CD14-positive monocyte (primary cell): ENCODE measurements at regions not wholly inside any gene's neighbourhood (a gene's known extent, or its start where the extent isn't known, plus 50 kb on each side); places are given as distances from the start of the nearest gene placed in this dataset.

ENCODE experiments used
- DNase-seq, 3 donors: peaks; one replicate each; pipeline ENCODE4 v3.0.0-alpha.2; 2011 to 2022
- H2AFZ ChIP-seq: 2 replicates; pipeline ENCODE4 v1.6.0; 2012; ENCODE audit warnings: mild to moderate bottlenecking, low read depth, low read length, inconsistent platforms; ENCODE audit not compliant: insufficient read depth, poor library complexity, severe bottlenecking
- H3K27ac ChIP-seq, 2 donors: 1 replicate in 1 of 2; 2 replicates in 1 of 2; pipeline ENCODE4 v1.5.1; 2012 to 2013; ENCODE audit warnings: low read length in 2 of 2, control low read depth in 1 of 2, inconsistent platforms in 1 of 2, low read depth in 1 of 2, mild to moderate bottlenecking in 1 of 2
- H3K27me3 ChIP-seq, 2 donors: one replicate each; pipeline versions ENCODE4 v1.6.0 to v1.6.1; 2011 to 2013; ENCODE audit warnings: low read length in 2 of 2; ENCODE audit not compliant: control insufficient read depth in 2 of 2, insufficient read depth in 2 of 2
- H3K36me3 ChIP-seq, 2 donors: replicated peaks in 1 of 2; 1 replicate in 1 of 2; 2 replicates in 1 of 2; pipeline versions ENCODE4 v1.5.1 to v1.6.1; 2012 to 2013; ENCODE audit warnings: low read length in 2 of 2, control low read depth in 1 of 2, inconsistent platforms in 1 of 2, mild to moderate bottlenecking in 1 of 2; ENCODE audit not compliant: insufficient read depth in 2 of 2, control insufficient read depth in 1 of 2
- H3K4me1 ChIP-seq, 2 donors: 1 replicate in 1 of 2; 2 replicates in 1 of 2; pipeline versions ENCODE4 v1.5.1 to v1.6.1; 2012 to 2013; ENCODE audit warnings: low read length in 2 of 2, control low read depth in 1 of 2, inconsistent platforms in 1 of 2, mild to moderate bottlenecking in 1 of 2, moderate library complexity in 1 of 2; ENCODE audit not compliant: insufficient read depth in 2 of 2, control insufficient read depth in 1 of 2
- H3K4me2 ChIP-seq: replicated peaks from 2 replicates; pipeline ENCODE3; 2012; ENCODE audit warnings: low read length, moderate library complexity, mild to moderate bottlenecking; ENCODE audit not compliant: poor library complexity, severe bottlenecking; ENCODE audit errors: extremely low read depth
- H3K4me3 ChIP-seq, 3 experiments: fragments of 200-600 bp in 1 of 3; sonication (generic) in 1 of 3; replicated peaks in 1 of 3; 1 replicate in 2 of 3; 2 replicates in 1 of 3; pipeline ENCODE4 v1.5.1; 2011 to 2013; ENCODE audit warnings: low read length in 3 of 3, mild to moderate bottlenecking in 3 of 3, control low read depth in 2 of 3, low read depth in 2 of 3, inconsistent platforms in 1 of 3, moderate library complexity in 1 of 3
- H3K79me2 ChIP-seq: 2 replicates; pipeline ENCODE4 v1.6.0; 2012; ENCODE audit warnings: mild to moderate bottlenecking, control low read depth, inconsistent platforms, low read length, moderate library complexity; ENCODE audit not compliant: insufficient read depth
- H3K9ac ChIP-seq: 2 replicates; pipeline ENCODE4 v1.6.0; 2017; ENCODE audit warnings: low read length, mild to moderate bottlenecking; ENCODE audit not compliant: insufficient read depth, poor library complexity, severe bottlenecking
- H3K9me3 ChIP-seq, 2 donors: replicated peaks in 1 of 2; 1 replicate in 1 of 2; 2 replicates in 1 of 2; pipeline versions ENCODE4 v1.5.1 to v1.6.1; 2012 to 2013; ENCODE audit warnings: low read length in 2 of 2, control low read depth in 1 of 2; ENCODE audit not compliant: control insufficient read depth in 1 of 2, insufficient read depth in 1 of 2
- H4K20me1 ChIP-seq: 2 replicates; pipeline ENCODE4 v1.6.0; 2012; ENCODE audit warnings: mild to moderate bottlenecking, low read length, control low read depth, moderate library complexity; ENCODE audit not compliant: insufficient read depth
- H3K27ac Mint-ChIP-seq, 7 donors: one replicate each; pipeline ENCODE4 v1.8.0; 2020; ENCODE audit warnings: mild to moderate bottlenecking in 7 of 7, mixed read lengths in 7 of 7, moderate library complexity in 6 of 7, inconsistent platforms in 2 of 7
- H3K27me3 Mint-ChIP-seq, 3 donors: one replicate each; pipeline ENCODE4 v1.8.0; 2021 to 2022; ENCODE audit warnings: low read depth in 3 of 3, mild to moderate bottlenecking in 3 of 3, mixed read lengths in 3 of 3, moderate library complexity in 3 of 3, inconsistent platforms in 1 of 3
- H3K36me3 Mint-ChIP-seq, 2 donors: one replicate each; pipeline ENCODE4 v1.8.0; 2020; ENCODE audit warnings: mixed read lengths in 2 of 2, inconsistent platforms in 1 of 2, mild to moderate bottlenecking in 1 of 2
- H3K4me1 Mint-ChIP-seq: one replicate; pipeline ENCODE4 v1.8.0; 2020; ENCODE audit warnings: mild to moderate bottlenecking, mixed read lengths
- H3K4me3 Mint-ChIP-seq, 2 donors: one replicate each; pipeline ENCODE4 v1.8.0; 2020; ENCODE audit warnings: mild to moderate bottlenecking in 2 of 2, mixed read lengths in 2 of 2, moderate library complexity in 1 of 2
- H3K9me3 Mint-ChIP-seq, 7 donors: one replicate each; pipeline ENCODE4 v1.8.0; 2020 to 2022; ENCODE audit warnings: mixed read lengths in 7 of 7, mild to moderate bottlenecking in 6 of 7, moderate library complexity in 6 of 7, inconsistent platforms in 2 of 7
- WGBS: methylation state at CpG from one replicate; pipeline ENCODE4 v1.1.5; 2013; ENCODE audit warnings: missing lambda C conversion rate; ENCODE audit not compliant: insufficient coverage; 5-methylcytosine and 5-hydroxymethylcytosine counted together
- intact Hi-C, 2 donors: fragments of 100-400 bp; cut with micrococcal nuclease; formaldehyde crosslinking; loops; one replicate each; pipeline versions ENCODE4 v1.15.0 to v1.15.1; 2023
- TF ChIP-seq, protein P1 (sequence below): fragments of 200-600 bp; IDR thresholded peaks from one replicate; pipeline ENCODE4 v1.8.0; 2022; ENCODE audit warnings: antibody characterized with exemption, mild to moderate bottlenecking

DNA sequence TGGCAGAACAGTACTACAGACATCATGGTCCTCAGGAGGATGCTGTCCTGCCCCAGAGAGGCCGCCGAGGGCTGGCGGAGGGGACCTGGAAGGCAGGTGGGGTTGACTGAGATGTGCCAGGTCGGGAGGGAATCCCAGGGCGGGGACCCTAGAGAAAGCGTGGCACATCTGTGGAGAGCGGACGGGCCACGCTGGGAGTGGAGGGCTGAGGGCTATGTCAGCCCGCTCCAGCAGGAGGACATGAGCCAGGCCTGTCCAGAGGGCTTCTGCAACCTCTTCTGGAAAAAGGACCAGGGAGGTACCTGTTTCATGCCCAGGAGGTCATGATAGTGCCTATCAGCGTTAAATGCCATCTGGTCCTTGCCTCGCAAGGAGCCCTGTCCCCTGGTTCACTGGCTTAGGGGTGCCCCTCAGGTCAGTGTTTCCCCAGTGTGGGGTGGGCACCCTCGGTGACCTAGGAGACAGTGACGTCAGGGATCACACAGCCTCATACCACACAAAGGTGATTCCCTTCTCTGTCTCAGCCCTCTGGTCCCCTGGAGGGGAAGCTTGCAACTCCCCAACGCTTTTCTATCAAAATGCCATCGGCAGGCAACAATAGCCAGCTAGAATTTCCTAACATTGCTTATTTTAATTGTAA is 103.6 kb upstream of the IER5L start:
- no peak for DNase-seq
- Mint-ChIP-seq H3K4me1 (peaks cover 28% of the 10 kb centered on the region), H3K36me3 (peaks cover 15 to 25% of the 10 kb centered on the region in 2 donors), H3K27me3 (peaks cover 0 to 5% (median 4%) of the 10 kb centered on the region in 3 donors), H3K4me3 (peak overlapping the region in 1 of 2 donors; percentile 90), H3K9me3 (no peaks in the 10 kb centered on the region), H3K27ac (peak overlapping the region in 3 of 7 donors; percentile 60 to 90 (median 79))
- Histone ChIP-seq H3K36me3 (peaks cover 14 to 21% of the 10 kb centered on the region in 2 donors), H3K79me2 (peaks cover 26% of the 10 kb centered on the region), H3K27ac (no peak overlapping the region), H4K20me1 (peaks cover 22% of the 10 kb centered on the region), H3K4me1 (peaks cover 25 to 29% of the 10 kb centered on the region in 2 donors), H3K4me3 (peak overlapping the region in 1 of 3 experiments; percentile 94), H3K9ac (peak overlapping the region; percentile 72), H3K9me3 (no peaks in the 10 kb centered on the region), H3K4me2 (peak overlapping the region; percentile 98), H3K27me3 (no peaks in the 10 kb centered on the region), H2AFZ (peak overlapping the region; percentile 87)
- 97% methylated on average over 12 of the region's 16 CpGs for WGBS
- intact Hi-C loops: no loop called here
- TF ChIP-seq, protein P1, sequence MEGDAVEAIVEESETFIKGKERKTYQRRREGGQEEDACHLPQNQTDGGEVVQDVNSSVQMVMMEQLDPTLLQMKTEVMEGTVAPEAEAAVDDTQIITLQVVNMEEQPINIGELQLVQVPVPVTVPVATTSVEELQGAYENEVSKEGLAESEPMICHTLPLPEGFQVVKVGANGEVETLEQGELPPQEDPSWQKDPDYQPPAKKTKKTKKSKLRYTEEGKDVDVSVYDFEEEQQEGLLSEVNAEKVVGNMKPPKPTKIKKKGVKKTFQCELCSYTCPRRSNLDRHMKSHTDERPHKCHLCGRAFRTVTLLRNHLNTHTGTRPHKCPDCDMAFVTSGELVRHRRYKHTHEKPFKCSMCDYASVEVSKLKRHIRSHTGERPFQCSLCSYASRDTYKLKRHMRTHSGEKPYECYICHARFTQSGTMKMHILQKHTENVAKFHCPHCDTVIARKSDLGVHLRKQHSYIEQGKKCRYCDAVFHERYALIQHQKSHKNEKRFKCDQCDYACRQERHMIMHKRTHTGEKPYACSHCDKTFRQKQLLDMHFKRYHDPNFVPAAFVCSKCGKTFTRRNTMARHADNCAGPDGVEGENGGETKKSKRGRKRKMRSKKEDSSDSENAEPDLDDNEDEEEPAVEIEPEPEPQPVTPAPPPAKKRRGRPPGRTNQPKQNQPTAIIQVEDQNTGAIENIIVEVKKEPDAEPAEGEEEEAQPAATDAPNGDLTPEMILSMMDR: no peak

DNA sequence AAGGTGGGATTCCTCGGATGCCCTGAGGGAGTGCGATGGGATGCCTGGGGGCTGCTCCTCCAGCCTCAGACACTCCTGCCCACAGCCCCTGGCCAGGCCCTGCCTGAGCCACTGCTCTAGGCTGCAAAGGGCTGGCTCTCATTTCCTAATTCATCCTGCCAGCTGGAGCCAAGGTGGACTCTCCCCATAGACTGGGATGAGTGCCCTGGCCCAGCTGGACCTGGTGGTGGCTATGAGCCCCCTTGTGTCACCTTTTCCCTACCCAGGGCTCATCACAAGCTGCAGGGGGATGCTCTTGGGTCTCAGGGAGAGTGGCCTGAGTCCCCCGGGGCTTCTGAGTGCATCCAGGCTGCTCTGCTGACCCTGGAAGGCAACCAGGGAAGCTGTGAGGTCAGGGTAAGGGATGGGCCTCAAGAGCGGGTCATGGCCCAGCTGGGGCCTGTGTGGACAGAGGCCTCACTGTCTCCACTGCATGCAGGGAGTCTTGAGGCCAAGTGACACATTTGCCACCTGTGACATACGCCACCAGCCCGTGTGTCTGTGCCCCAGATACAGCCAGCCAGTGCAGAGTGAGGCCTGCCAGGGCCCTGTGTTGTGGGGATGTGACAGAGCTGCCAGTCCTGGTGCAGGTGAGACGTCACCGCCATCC is 102.7 kb upstream of the IER5L start:
- WGBS: 86% methylated on average over 6 of the region's 8 CpGs
- no peak for DNase-seq
- no peak overlapping the region for H3K27ac ChIP-seq
- peaks cover 9 to 12% of the 10 kb centered on the region in 2 donors for H3K36me3 ChIP-seq
- TF ChIP-seq, protein P1: no peak
- H3K9ac ChIP-seq: no peak overlapping the region
- no peaks in the 10 kb centered on the region for H3K9me3 Mint-ChIP-seq
- H3K4me2 ChIP-seq: no peak overlapping the region
- intact Hi-C loops: no loop called here
- H3K27ac Mint-ChIP-seq: no peak overlapping the region
- H3K27me3 Mint-ChIP-seq: peaks cover 8 to 12% (median 8%) of the 10 kb centered on the region in 3 donors
- no peak overlapping the region for H2AFZ ChIP-seq
- H3K9me3 ChIP-seq: no peaks in the 10 kb centered on the region
- no peak overlapping the region for H3K4me3 ChIP-seq
- H3K4me1 ChIP-seq: peaks cover 25 to 29% of the 10 kb centered on the region in 2 donors
- H3K4me1 Mint-ChIP-seq: peaks cover 31% of the 10 kb centered on the region
- peaks cover 12 to 16% of the 10 kb centered on the region in 2 donors for H3K36me3 Mint-ChIP-seq
- H4K20me1 ChIP-seq: peaks cover 16% of the 10 kb centered on the region
- no peak overlapping the region for H3K4me3 Mint-ChIP-seq
- no peaks in the 10 kb centered on the region for H3K27me3 ChIP-seq
- H3K79me2 ChIP-seq: peaks cover 26% of the 10 kb centered on the region
